HL-60 (cell line): ENCODE measurements at regions not wholly inside any gene's neighbourhood (a gene's known extent, or its start where the extent isn't known, plus 50 kb on each side); places are given as distances from the start of the nearest gene placed in this dataset.

ENCODE experiments used
- CTCF ChIP-seq: IDR thresholded peaks from one replicate; pipeline ENCODE4 v1.5.1; 2011; ENCODE audit warnings: low read length, control low read depth, inconsistent platforms; ENCODE audit not compliant: insufficient read depth
- GABPA ChIP-seq: IDR thresholded peaks from 2 replicates; pipeline ENCODE4 v1.6.1; 2012; ENCODE audit warnings: low read depth
- POLR2AphosphoS5 ChIP-seq: IDR thresholded peaks from 2 replicates; pipeline ENCODE4 v1.6.1; 2012; ENCODE audit warnings: low read depth

- no peak for TF ChIP-seq CTCF
- TF ChIP-seq POLR2AphosphoS5, result no peak
- TF ChIP-seq GABPA, result no peak
Measured at GRCh38 chr4:123631786-123632692, 235.4 kb downstream of the SPRY1 start.
